Ammon's horn (tissue), 1 donor: ENCODE measurements at regions not wholly inside any gene's neighbourhood (a gene's known extent, or its start where the extent isn't known, plus 50 kb on each side); places are given as distances from the start of the nearest gene placed in this dataset.

Experiments used
- DNase-seq: peaks from one replicate; pipeline ENCODE4 v3.0.0-alpha.2; 2016; ENCODE audit warnings: low spot score

- DNase-seq: no peak
Measured at GRCh38 chr15:31830591-31830990, 199.7 kb upstream of the CHRNA7 start.

DNA sequence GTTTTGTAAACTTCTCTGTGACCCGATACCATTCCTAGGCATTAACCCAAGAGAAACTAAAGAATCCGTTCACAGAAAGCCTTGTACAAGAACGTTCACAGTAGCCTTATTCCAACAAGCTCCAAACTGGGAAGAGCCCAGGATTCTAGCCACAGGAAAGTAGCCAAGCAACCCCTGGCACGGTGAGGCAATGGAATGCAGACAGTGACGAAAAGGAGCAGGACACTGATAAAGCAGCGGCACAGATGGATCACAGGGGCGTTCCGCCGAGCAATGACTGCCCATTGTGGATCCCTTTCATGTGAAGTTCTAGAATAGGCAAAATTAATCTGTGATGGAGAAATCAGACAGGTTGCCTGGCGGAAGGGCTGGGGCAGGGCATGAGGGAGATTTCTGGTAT lies 198.7 kb upstream of the CHRNA7 start:
- DNase-seq: no peak

DNA sequence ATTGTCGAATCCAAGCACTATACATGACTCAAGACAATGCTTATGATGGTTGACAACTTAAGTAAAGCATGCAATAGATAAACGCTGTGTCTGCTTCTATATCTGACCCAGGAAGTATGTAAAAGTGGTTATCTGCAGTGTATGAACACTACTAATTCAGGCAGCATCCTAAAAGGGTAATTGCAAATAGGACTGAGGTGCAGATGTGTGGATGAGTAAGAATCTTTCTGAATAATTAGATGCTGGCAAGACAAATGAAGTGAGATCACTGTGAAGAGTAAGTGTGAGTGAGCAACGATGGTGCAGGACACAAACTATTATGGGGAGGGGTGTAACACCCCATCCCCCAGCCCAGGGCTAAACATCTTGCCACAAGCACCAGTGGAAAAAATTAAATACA lies 195.7 kb upstream of the CHRNA7 start:
- DNase-seq: no peak

DNA sequence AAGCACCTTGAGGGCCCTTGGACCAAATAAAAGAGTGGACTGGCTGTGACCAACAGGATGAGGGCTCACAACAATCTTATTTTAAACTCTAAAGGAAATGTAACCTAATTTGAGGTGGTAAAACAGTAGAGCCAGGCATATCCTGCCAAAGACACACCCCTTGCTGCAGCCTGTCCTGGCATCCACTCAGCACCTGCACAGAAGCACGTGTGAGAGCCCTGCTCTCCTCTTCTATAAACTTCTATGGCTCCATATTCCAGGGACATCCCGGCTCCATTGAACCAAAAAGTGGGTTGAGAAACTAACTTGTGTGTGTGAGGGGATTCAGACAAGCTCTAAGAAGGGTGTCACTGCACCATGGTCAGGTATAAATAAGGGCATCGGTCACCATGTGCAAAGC lies 190.9 kb upstream of the CHRNA7 start:
- DNase-seq: no peak

DNA sequence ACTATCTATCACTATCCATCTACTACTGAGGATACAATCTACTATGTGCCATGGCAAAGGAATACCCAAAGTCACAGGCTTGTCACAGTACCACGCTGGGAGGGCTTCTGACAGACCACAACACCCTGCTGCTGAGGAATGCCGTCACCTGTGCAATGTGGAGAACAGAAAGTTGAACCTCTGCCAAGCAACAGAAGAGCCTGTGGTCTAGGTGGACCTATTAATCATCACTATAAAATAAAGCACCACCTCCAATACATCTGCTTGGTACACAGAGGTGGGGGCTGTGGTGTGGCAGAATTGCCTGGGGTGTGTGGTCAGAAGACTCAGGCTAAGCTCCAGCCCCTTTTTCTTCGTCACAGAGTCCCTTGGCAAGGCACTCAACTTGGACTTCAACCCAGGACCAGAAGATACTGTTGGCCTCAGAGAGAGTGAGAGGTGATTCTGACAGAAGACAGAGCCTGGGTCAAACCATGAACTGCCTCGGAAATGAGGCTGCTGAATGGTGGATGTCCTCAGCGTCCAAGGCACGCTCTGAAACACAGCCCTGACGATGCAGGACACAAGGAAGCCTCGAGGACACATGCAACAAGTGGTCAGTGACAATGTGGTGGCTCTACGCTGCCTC lies 189.4 kb upstream of the CHRNA7 start:
- peak; percentile 23 for DNase-seq

DNA sequence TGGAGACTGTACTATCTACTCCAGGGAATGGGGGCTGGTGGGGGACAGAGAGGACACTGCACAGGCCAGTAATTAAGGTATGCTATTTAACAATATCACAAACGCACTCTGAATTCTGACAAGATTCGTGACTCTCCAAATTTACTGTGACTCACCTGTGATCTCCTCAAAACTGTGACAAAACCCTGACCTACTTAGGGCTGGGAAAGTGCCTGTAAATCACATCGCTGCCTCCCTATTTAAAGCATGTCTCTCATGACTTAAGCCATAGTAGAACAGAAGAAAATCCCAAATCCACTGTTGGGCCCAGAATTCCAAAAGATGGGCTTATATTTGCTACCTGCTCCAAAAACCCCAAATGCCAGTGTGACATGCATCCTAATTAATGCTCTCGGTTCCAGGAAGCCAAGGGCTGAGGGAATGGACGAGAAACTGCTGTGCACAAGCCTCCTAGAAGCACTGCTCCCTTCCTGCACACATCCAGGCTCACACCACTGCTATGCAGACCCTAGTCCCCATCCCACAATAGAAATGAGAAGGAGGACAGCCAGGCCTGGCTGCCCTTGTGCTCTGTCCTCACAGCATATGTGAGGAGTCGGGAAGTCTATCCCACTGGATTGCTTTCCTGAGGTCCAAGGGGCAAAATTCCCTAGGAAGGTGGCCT lies 187.7 kb upstream of the CHRNA7 start:
- peak; percentile 44 for DNase-seq

GRCh38 chr15:31843426-31844055 lies 186.8 kb upstream of the CHRNA7 start:
- DNase-seq: peak; percentile 89

GRCh38 chr15:31845791-31846190 lies 184.5 kb upstream of the CHRNA7 start:
- no peak for DNase-seq

DNA sequence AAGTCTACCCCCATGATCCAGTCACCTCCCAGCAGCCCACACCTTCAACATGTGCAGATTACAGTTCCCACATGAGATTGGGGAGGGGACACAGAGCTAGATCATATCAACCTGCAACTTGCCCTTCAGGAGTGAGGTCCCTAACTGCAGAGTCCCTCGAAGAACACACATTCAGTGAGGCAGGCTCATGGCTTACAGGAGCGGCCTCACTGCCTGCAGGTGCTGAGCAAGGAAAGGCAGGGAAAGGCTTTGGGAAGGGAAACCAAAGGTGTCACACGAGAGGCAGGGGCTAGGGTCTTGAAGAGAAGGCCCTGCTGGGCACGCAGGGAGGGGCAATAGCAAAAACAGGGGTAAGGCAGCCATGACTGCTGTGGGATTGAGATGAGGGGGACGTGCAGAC lies 182.4 kb upstream of the CHRNA7 start:
- no peak for DNase-seq

DNA sequence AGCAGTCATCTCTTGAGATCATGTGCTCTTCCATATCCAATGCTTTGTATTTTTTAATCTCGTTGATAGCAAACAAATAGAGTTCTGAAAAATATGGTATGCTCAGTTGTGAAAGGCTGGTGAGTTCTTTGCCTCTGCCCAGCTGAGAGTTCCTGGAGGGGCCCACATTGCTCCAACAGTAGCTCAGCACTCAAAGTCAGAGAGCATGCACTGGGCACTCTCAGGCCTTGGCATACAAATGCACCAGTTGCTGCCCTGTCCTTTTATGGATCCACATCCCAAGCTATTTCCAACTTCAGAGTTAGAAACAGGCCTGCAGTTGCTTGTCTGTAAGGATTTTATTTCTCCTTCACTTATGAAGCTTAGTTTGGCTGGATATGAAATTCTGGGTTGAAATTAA lies 181.7 kb upstream of the CHRNA7 start:
- DNase-seq: no peak

DNA sequence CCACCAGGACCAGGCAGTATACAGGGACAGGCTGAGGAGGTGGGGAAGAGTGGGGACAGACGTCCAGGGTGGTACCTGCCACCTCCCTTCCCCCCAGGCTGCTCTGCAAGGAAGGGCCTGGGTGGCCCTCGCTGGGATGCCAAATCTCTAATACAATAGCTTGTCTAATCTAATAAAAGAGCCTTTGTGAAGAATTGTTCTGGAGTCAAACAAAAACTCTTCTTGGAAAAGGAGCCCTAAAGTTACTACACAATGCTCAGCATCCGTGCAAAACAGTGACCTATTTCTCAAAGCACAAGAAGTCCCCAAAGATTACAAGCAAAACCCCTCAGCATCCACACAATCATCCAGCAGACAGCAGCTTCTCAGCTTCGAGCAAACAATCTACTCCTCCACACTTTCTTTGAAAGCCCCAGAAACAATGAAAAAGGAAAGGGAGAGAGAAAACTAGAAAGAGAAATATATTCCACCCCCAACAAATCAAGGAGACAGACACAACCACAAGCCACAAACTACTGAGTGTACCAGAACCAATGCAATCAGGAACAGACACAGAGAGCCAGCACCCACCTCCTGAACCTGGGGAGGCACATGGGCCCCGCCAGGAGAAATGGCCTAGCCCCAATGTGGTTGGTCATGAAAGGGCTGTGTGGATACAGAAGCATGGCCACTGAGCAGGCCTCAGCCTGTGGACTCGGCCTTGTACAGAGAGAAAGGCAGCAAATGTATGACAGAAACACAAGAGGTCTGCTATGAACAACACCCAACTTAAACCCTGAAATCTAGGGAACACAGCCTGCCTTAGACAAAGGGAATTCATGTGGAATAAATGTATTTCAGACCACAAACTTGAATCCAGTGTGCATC lies 177.1 kb upstream of the CHRNA7 start:
- peak; percentile 40 for DNase-seq

- no peak for DNase-seq
Measured at GRCh38 chr15:31856581-31856980, 173.7 kb upstream of the CHRNA7 start.

- no peak for DNase-seq
Measured at GRCh38 chr15:31857194-31857593, 173.1 kb upstream of the CHRNA7 start.

DNA sequence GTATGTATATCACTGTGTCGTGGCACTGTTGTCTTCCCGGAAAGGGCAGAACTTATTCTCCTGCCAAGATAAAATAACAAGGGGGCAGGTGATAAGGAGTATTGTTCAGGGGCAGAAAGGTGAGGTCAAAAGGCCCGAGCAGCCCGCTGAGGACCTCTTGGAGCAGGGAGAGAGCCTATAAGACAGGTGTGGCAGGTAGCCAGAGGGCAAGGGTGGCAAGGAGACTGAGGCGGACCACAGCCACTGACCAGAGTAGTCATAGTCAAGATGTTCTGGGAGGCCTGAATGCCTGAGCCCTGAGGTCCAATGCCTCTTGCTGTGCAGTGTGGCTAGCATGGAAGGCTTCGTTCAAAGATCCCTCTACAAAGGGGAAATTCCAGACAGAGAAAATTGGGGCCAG lies 172.3 kb upstream of the CHRNA7 start:
- DNase-seq: no peak

DNA sequence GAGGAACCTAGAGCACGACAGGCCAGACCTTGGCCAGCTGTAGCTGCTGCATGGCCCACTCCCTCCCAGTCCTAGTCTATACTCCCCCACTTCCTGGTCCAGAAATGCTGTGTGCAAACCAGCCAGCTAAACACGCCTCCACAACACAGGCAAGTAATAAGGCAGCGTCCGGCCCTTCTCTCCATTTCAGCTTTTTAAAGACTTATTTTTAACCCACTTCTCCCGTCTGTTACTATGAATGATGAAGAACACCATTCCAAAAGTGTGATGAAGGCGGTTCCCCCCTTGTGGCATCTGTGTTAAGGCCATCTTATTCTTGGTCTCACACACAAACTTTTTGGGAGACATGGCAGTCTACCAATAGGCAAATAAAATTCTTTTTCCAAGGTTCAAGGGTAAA lies 164.1 kb upstream of the CHRNA7 start:
- no peak for DNase-seq

DNA sequence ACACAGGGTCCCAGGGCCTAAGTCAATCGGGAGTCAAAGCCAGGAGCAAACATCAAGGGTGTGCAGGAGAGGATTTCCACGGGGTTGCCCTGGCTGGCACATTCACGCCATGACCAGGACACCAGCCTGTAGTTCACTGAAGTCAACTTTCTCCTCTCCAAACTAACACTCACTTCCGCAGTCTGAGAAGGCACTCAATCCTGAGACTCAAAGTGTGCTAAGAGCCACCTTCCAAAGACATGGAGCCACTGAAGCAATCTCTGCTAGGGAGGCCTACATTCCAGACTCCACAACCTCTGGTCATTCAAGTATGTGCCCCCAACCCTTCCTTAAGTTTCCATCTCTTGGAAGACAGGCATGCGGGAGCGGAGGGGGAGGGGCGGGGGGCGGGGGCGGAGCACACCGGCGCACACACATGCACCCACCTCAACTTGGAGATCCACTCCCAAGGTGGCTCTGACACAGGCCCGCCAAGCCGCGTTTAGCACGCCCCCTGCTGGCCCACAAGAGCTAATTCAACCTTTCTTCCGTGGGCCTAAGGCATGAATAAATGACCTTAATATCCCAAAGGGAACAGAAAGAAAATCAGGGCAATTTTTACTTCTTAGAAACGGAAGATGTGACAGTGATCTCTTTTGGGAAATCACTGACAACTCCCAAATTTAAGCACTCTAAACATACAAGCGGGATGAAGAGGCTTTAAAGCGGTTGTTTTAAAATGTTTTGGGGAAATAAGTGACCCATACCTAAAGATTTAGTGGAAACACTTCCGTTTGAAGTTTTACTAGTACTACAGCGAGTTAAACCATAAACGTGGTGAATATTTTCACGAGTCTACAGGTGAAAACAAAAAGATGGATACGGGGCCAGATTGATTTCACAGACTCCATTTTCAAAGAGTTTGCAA lies 162.5 kb upstream of the CHRNA7 start:
- DNase-seq: peak; percentile 90

- peak; percentile 54 for DNase-seq
Measured at GRCh38 chr15:31869686-31870307, 160.5 kb upstream of the CHRNA7 start.

DNA sequence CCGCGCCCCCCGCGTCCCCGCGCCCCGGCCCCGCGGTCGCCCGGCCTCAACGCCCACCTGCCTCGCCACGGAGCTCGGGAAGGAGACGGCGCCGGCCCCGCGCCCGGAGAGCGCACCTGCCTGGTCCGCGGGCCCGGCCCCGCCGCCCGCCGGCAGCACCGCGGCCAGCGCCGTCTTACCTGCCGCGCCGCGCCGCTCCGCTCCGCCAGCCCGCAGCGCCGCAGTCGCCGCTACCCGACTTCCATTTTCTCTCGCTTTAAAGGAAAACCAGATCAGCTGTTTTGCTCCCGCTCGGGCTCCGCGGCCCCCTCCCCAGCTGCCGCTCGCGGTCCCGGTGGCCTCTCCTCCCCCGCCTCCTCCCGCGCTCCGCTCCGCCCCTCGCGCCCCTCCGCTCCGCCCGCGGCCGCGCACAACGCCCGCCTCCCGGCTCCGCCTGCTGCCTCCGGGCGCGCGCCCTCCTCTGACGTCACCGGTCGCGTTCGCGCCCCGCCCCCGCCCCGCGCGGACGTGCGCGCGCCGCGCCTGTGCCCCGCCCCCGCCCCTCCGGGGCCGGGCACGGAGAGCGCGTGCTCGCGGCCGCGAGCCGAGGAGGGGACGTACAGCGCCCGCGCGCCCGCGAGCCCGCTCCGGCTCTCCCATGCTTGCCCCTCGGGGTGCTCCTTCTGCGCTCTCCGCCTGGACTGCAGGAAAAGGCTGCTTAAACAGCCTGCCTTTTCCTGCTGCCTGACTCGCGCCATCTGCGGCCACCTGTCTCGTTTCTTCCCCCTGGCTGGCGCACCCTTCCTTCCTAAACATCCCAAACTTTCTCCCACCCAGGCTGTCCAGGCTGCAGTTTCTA lies 159.8 kb upstream of the CHRNA7 start, which contains the start of gene OTUD7A:
OTUD7A (minus strand) TSS at position 346 of the 838 bp plus-strand sequence.
- peak; percentile 96 for DNase-seq

DNA sequence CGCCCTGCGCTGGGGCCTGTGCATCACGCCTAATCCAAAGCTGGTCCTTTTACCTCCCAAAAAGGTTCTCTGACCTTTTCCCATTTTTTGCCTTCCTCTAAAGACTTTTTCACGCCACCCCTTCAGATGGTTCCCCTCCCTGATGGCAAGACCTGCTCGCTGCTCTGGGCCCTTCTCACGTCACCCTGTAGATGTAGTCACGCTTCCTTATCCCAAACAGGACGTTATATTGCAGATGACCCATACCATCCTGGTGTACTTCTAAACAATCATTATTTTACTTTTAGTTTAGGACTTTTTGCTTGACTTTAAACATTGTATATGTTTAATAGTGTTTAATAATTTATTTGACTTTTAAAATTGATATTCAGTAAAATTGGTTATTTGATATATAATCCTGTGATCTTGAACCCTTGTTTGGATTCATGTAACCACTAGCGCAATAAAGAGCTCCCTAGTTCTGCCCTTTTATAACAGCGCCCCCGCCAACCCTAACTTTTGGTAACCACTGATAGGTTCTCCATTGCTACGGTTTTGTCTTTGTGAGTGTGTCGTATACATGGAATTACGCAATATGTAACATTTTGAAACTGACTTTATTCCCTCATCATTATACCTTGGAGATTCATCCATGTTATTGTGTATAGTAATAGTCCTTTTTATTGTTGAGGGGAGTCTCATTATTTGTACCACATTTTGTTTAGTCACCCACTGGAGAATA lies 159.0 kb upstream of the CHRNA7 start:
- no peak for DNase-seq
